ENCODE measurements at regions not wholly inside any gene's neighbourhood (a gene's known extent, or its start where the extent isn't known, plus 50 kb on each side); places are given as distances from the start of the nearest gene placed in this dataset.

GRCh38 chr13:103130146-103130545 lies 63.9 kb upstream of the SLC10A2 start:
- Histone ChIP-seq H3K4ac (replicated peaks; ENCODE audit: insufficient read length, low read depth, low read length) (no peak overlapping the region), H3K4me3 (ENCODE audit: extremely low read depth in 1 of 4, insufficient read depth in 2 of 4, low read depth in 3 of 4, low read length in 4 of 4) (no peak overlapping the region), H3K18ac (ENCODE audit: extremely low read depth, low read length) (no peak overlapping the region), H4K5ac (ENCODE audit: insufficient read length, low read depth, low read length) (no peak overlapping the region), H3K4me2 (ENCODE audit: insufficient read depth in 1 of 2, low read depth in 2 of 2, low read length in 2 of 2) (no peak overlapping the region), H4K8ac (ENCODE audit: extremely low read depth, insufficient read depth, low read length) (no peak overlapping the region), H3K27ac (ENCODE audit: low read depth, low read length) (no peak overlapping the region), H3K14ac (ENCODE audit: insufficient read length) (no peak overlapping the region), H2BK20ac (ENCODE audit: low read length) (no peak overlapping the region), H2BK15ac (ENCODE audit: low read length) (no peak overlapping the region), H2BK5ac (ENCODE audit: low read depth, low read length) (no peak overlapping the region), H3K36me3 (ENCODE audit: control insufficient read depth in 2 of 4, insufficient read depth in 4 of 4, low read length in 3 of 4) (no peaks in the 10 kb centered on the region), H3K23ac (ENCODE audit: insufficient read length) (no peak overlapping the region), H4K91ac (replicated peaks; ENCODE audit: insufficient read length, low read length) (no peak overlapping the region), H3K4me1 (replicated peaks in 1 of 4; ENCODE audit: control insufficient read depth in 3 of 4, insufficient read depth in 4 of 4, low read length in 3 of 4) (no peaks in the 10 kb centered on the region), H4K20me1 (replicated peaks in 1 of 2; ENCODE audit: control insufficient read depth in 1 of 2, insufficient read depth in 2 of 2, low read length in 2 of 2) (no peaks in the 10 kb centered on the region), H2AK5ac (ENCODE audit: low read depth, low read length) (no peak overlapping the region), H3K27me3 (replicated peaks in 1 of 4; ENCODE audit: control insufficient read depth in 3 of 4, extremely low read depth in 1 of 4, insufficient read depth in 3 of 4, low read length in 3 of 4) (no peaks in the 10 kb centered on the region), H3K79me1 (ENCODE audit: low read depth, low read length) (no peaks in the 10 kb centered on the region), H3K56ac (replicated peaks; ENCODE audit: insufficient read length, low read depth, low read length) (no peak overlapping the region), H2BK12ac (ENCODE audit: low read depth, low read length) (no peak overlapping the region), H3K9me3 (ENCODE audit: insufficient read depth in 2 of 2, low read depth in 1 of 2, low read length in 1 of 2) (no peaks in the 10 kb centered on the region), H3K79me2 (ENCODE audit: control insufficient read depth in 1 of 2, insufficient read depth in 2 of 2, low read length in 2 of 2) (no peaks in the 10 kb centered on the region), H3K9ac (replicated peaks in 1 of 4; ENCODE audit: extremely low read depth in 1 of 4, low read depth in 3 of 4, low read length in 3 of 4) (no peak overlapping the region), H2AFZ (ENCODE audit: low read length) (no peak overlapping the region), H3K23me2 (ENCODE audit: low read depth, low read length) (no peaks in the 10 kb centered on the region), H2BK120ac (replicated peaks; ENCODE audit: low read depth, low read length) (no peak overlapping the region)
- no peak for DNase-seq (ENCODE audit: low read depth in 1 of 2, low spot score in 2 of 2)
- ChIA-PET CTCF (ENCODE audit: partially characterized antibody) (interaction anchor here (0.5 to 1.5 kb wide), 3 partner anchors 10 to 348 kb away, joined by 3 to 5 read pairs (median 4); no protein-coding TSS in a partner anchor), POLR2A (ENCODE audit: partially characterized antibody) (no interaction called here)
- 97% methylated on average over 5 of the region's 5 CpGs; no CpG with 5 or more reads in 1 of the 2 experiments for WGBS, 2 experiments (ENCODE audit: extremely low coverage in 1 of 2, insufficient coverage in 1 of 2, insufficient read length in 1 of 2, insufficient replicate concordance in 2 of 2, low coverage in 1 of 2, low lambda C conversion rate in 2 of 2, missing lambda C conversion rate in 1 of 2)
- FAIRE-seq: no peak
- no peak for TF ChIP-seq BCL11A (IDR thresholded peaks at IDR 0.05; ENCODE audit: low read depth in 2 of 2, low read length in 2 of 2)
- TF ChIP-seq SUZ12 (IDR thresholded peaks at IDR 0.05; ENCODE audit: low read length): no peak
- no peak for TF ChIP-seq RXRA (IDR thresholded peaks at IDR 0.05; ENCODE audit: insufficient read depth, low read depth, low read length)
- TF ChIP-seq RNF2 (IDR thresholded peaks at IDR 0.05; ENCODE audit: borderline replicate concordance, low read depth, low read length, missing control alignments, poor library complexity, severe bottlenecking): no peak
- TF ChIP-seq NRF1 (IDR thresholded peaks at IDR 0.05; ENCODE audit: low read depth, low read length): no peak
- no peak for TF ChIP-seq RAD21 (IDR thresholded peaks at IDR 0.05 in 1 of 2, conservative IDR thresholded peaks at IDR 0.05 in 1 of 2; ENCODE audit: low read depth in 2 of 2, low read length in 2 of 2)
- no peak for TF ChIP-seq KDM5A (IDR thresholded peaks at IDR 0.05; ENCODE audit: low read length)
- TF ChIP-seq GTF2F1 (IDR thresholded peaks at IDR 0.05; ENCODE audit: borderline replicate concordance, low read depth, low read length): no peak
- no peak for TF ChIP-seq TCF12 (IDR thresholded peaks at IDR 0.05; ENCODE audit: low read depth, low read length)
- no peak for TF ChIP-seq HDAC2 (IDR thresholded peaks at IDR 0.05; ENCODE audit: borderline replicate concordance in 1 of 2, low read depth in 2 of 2, low read length in 2 of 2)
- TF ChIP-seq ATF3 (IDR thresholded peaks at IDR 0.05; ENCODE audit: insufficient read depth, low read depth, low read length): no peak
- TF ChIP-seq ZNF274 (IDR thresholded peaks at IDR 0.05; ENCODE audit: borderline replicate concordance, extremely low read depth, low read length): no peak
- no peak for TF ChIP-seq EGR1 (IDR thresholded peaks at IDR 0.05; ENCODE audit: borderline replicate concordance, low read depth, low read length)
